ENCODE measurements at regions not wholly inside any gene's neighbourhood (a gene's known extent, or its start where the extent isn't known, plus 50 kb on each side); places are given as distances from the start of the nearest gene placed in this dataset.

GRCh38 chr3:82261013-82261412 is 499.6 kb upstream of the GBE1 start:
- Histone ChIP-seq H3K4me3 (no peak overlapping the region), H3K27ac (no peak overlapping the region), H3K36me3 (no peaks in the 10 kb centered on the region), H3K9me3 (no peaks in the 10 kb centered on the region), H3K27me3 (ENCODE audit: low read depth) (no peaks in the 10 kb centered on the region), H3K4me1 (no peaks in the 10 kb centered on the region)
- DNase-seq (no peak), ATAC-seq (no peak)
- TF ChIP-seq CTCF (IDR thresholded peaks at IDR 0.05), result no peak
- intact Hi-C loops (cut with DNase I), result no loop called here

- ATAC-seq (no peak), DNase-seq (no peak)
- Histone ChIP-seq H3K4me3 (no peak overlapping the region), H3K27ac (no peak overlapping the region), H3K36me3 (no peaks in the 10 kb centered on the region), H3K27me3 (ENCODE audit: low read depth) (no peaks in the 10 kb centered on the region), H3K4me1 (no peaks in the 10 kb centered on the region), H3K9me3 (no peaks in the 10 kb centered on the region)
- no peak for TF ChIP-seq CTCF (IDR thresholded peaks at IDR 0.05)
- intact Hi-C loops (cut with DNase I), result no loop called here
Observed at GRCh38 chr3:82259994-82260393, 498.5 kb upstream of the GBE1 start.

GRCh38 chr3:82240322-82240721 is 478.9 kb upstream of the GBE1 start:
- TF ChIP-seq CTCF (IDR thresholded peaks at IDR 0.05), result no peak
- no peak overlapping the region for H3K27ac ChIP-seq
- no peak overlapping the region for H3K4me3 ChIP-seq
- no peaks in the 10 kb centered on the region for H3K36me3 ChIP-seq
- intact Hi-C loops (cut with DNase I), result no loop called here
- ATAC-seq (no peak), DNase-seq (no peak)
- H3K9me3 ChIP-seq, result no peaks in the 10 kb centered on the region
- no peaks in the 10 kb centered on the region for H3K27me3 ChIP-seq (ENCODE audit: low read depth)
- H3K4me1 ChIP-seq, result no peaks in the 10 kb centered on the region

GRCh38 chr3:82236257-82236656 is 474.8 kb upstream of the GBE1 start:
- intact Hi-C loops (cut with DNase I), result no loop called here
- no peak for TF ChIP-seq CTCF (IDR thresholded peaks at IDR 0.05)
- Histone ChIP-seq H3K27ac (no peak overlapping the region), H3K4me3 (no peak overlapping the region), H3K36me3 (no peaks in the 10 kb centered on the region), H3K9me3 (no peaks in the 10 kb centered on the region), H3K27me3 (ENCODE audit: low read depth) (no peaks in the 10 kb centered on the region), H3K4me1 (no peaks in the 10 kb centered on the region)
- ATAC-seq, result no peak
- no peak for DNase-seq

GRCh38 chr3:82229397-82229796 is 468.0 kb upstream of the GBE1 start:
- intact Hi-C loops (cut with DNase I), result no loop called here
- no peaks in the 10 kb centered on the region for H3K9me3 ChIP-seq
- no peak overlapping the region for H3K27ac ChIP-seq
- H3K36me3 ChIP-seq, result no peaks in the 10 kb centered on the region
- no peak for TF ChIP-seq CTCF (IDR thresholded peaks at IDR 0.05)
- no peak overlapping the region for H3K4me3 ChIP-seq
- H3K27me3 ChIP-seq (ENCODE audit: low read depth), result no peaks in the 10 kb centered on the region
- no peak for DNase-seq
- no peak for ATAC-seq
- no peaks in the 10 kb centered on the region for H3K4me1 ChIP-seq

GRCh38 chr3:82224661-82225060 is 463.2 kb upstream of the GBE1 start:
- ATAC-seq, result no peak
- no peaks in the 10 kb centered on the region for H3K4me1 ChIP-seq
- intact Hi-C loops (cut with DNase I), result no loop called here

More at GRCh38 chr3:82224661-82225060, 463.2 kb upstream of the GBE1 start:
- H3K9me3 ChIP-seq, result no peaks in the 10 kb centered on the region
- H3K27ac ChIP-seq, result no peak overlapping the region
- DNase-seq, result no peak
- H3K27me3 ChIP-seq (ENCODE audit: low read depth), result no peaks in the 10 kb centered on the region
- no peak overlapping the region for H3K4me3 ChIP-seq
- TF ChIP-seq CTCF (IDR thresholded peaks at IDR 0.05), result no peak
- no peaks in the 10 kb centered on the region for H3K36me3 ChIP-seq
